NCI-H2081 treated with DMSO at 0.1 percent for 48 hours (cell line): ENCODE measurements at regions not wholly inside any gene's neighbourhood (a gene's known extent, or its start where the extent isn't known, plus 50 kb on each side); places are given as distances from the start of the nearest gene placed in this dataset.
"Not testable (repeated sequence)": the region's sequence is repeated elsewhere in the genome, so short reads cannot be mapped to it uniquely, and the experiment has no call there.

ENCODE experiments used
- DNase-seq: peaks from one replicate; lab custom pipeline; 2025; lab: John Stamatoyannopoulos, UW

GRCh38 chr6:66605011-66605410, 898.0 kb upstream of the EYS start:
- no peak for DNase-seq

- DNase-seq: no peak
Observed at GRCh38 chr6:66599541-66599940, 892.5 kb upstream of the EYS start.

- no peak for DNase-seq
Observed at GRCh38 chr6:66578362-66578761, 871.3 kb upstream of the EYS start.

- no peak for DNase-seq
Observed at GRCh38 chr6:66568271-66568670, 861.2 kb upstream of the EYS start.

- DNase-seq: no peak
Observed at GRCh38 chr6:66561479-66561878, 854.5 kb upstream of the EYS start.

GRCh38 chr6:66558189-66558588, 851.2 kb upstream of the EYS start:
- DNase-seq: no peak

- no peak for DNase-seq
Observed at GRCh38 chr6:66556936-66557335, 849.9 kb upstream of the EYS start.

GRCh38 chr6:66555082-66555481, 848.1 kb upstream of the EYS start:
- DNase-seq: no peak

- no peak for DNase-seq
Observed at GRCh38 chr6:66553441-66553840, 846.4 kb upstream of the EYS start.

- peak; percentile 72 for DNase-seq
Observed at GRCh38 chr6:66538551-66539135, 831.6 kb upstream of the EYS start.

- DNase-seq: peak; percentile 35
Observed at GRCh38 chr6:66533921-66534404, 826.9 kb upstream of the EYS start.

GRCh38 chr6:66526061-66526460, 819.0 kb upstream of the EYS start:
- DNase-seq: no peak

GRCh38 chr6:66522864-66523263, 815.8 kb upstream of the EYS start:
- no peak for DNase-seq

GRCh38 chr6:66516377-66516776, 809.4 kb upstream of the EYS start:
- DNase-seq: no peak

- no peak for DNase-seq
Observed at GRCh38 chr6:66508433-66508832, 801.4 kb upstream of the EYS start.

- DNase-seq: no peak
Observed at GRCh38 chr6:66499851-66500250, 792.8 kb upstream of the EYS start.

GRCh38 chr6:66496659-66497058, 789.6 kb upstream of the EYS start:
- DNase-seq: no peak

GRCh38 chr6:66494643-66495042, 787.6 kb upstream of the EYS start:
- not testable (repeated sequence) for DNase-seq

GRCh38 chr6:66489269-66489987, 782.4 kb upstream of the EYS start:
- DNase-seq: no peak

- DNase-seq: no peak
Observed at GRCh38 chr6:66481216-66481615, 774.2 kb upstream of the EYS start.

GRCh38 chr6:66478705-66479104, 771.7 kb upstream of the EYS start:
- no peak for DNase-seq

- DNase-seq: no peak
Observed at GRCh38 chr6:66435321-66435720, 728.3 kb upstream of the EYS start.

GRCh38 chr6:66429210-66429609, 722.2 kb upstream of the EYS start:
- no peak for DNase-seq

- DNase-seq: no peak
Observed at GRCh38 chr6:66423047-66423446, 716.0 kb upstream of the EYS start.
